Glutamatergic neuron (in vitro differentiated cells): ENCODE measurements at regions not wholly inside any gene's neighbourhood (a gene's known extent, or its start where the extent isn't known, plus 50 kb on each side); places are given as distances from the start of the nearest gene placed in this dataset.

Source experiments
- DNase-seq: peaks from one replicate; pipeline ENCODE4 v3.0.0; 2022
- H3K27ac Mint-ChIP-seq: one replicate; pipeline ENCODE4 v1.8.0; 2020; ENCODE audit warnings: mild to moderate bottlenecking, mixed read lengths, inconsistent platforms; ENCODE audit not compliant: unreplicated experiment
- H3K27me3 Mint-ChIP-seq: one replicate; pipeline ENCODE4 v1.8.0; 2020; ENCODE audit warnings: mild to moderate bottlenecking, moderate library complexity, mixed read lengths, inconsistent platforms; ENCODE audit not compliant: unreplicated experiment
- H3K36me3 Mint-ChIP-seq: one replicate; pipeline ENCODE4 v1.8.0; 2020; ENCODE audit warnings: mild to moderate bottlenecking, mixed read lengths, inconsistent platforms; ENCODE audit not compliant: unreplicated experiment
- H3K4me1 Mint-ChIP-seq: one replicate; pipeline ENCODE4 v1.8.0; 2020; ENCODE audit warnings: mild to moderate bottlenecking, low read depth, mixed read lengths, inconsistent platforms; ENCODE audit not compliant: unreplicated experiment
- H3K4me3 Mint-ChIP-seq: one replicate; pipeline ENCODE4 v1.8.0; 2020; ENCODE audit warnings: mild to moderate bottlenecking, mixed read lengths, inconsistent platforms; ENCODE audit not compliant: unreplicated experiment
- H3K9me3 Mint-ChIP-seq: one replicate; pipeline ENCODE4 v1.8.0; 2020; ENCODE audit warnings: mild to moderate bottlenecking, moderate library complexity, mixed read lengths, inconsistent platforms; ENCODE audit not compliant: unreplicated experiment
- TF ChIP-seq, protein P1 (sequence below): fragments of 200-600 bp; sonication (generic); IDR thresholded peaks from one replicate; pipeline ENCODE4 v1.5.0; 2021; ENCODE audit not compliant: partially characterized antibody, unreplicated experiment

DNA sequence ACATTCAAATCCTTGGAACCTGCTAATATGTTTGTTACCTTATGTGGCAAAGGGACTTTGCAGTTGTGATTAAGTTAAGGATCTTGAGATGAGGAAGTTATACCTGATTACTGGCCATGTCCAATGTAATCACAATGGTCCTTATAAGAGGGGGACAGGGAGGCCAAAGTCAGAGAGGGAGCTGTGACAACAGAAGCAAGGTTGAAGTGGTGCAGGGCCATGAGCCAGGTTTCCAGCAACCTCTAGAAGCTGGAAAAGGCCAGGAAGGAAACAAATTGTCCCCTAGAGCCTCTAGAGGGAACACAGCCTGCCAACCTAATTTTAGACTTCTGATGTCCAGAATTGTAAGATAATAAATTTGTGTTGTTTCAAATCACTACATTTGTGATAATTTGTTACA lies 334.7 kb upstream of the DACH1 start:
- no peak for DNase-seq
- Mint-ChIP-seq H3K27ac (no peak overlapping the region), H3K4me1 (peaks cover 2% of the 10 kb centered on the region), H3K4me3 (no peak overlapping the region), H3K36me3 (no peaks in the 10 kb centered on the region), H3K9me3 (no peaks in the 10 kb centered on the region), H3K27me3 (no peaks in the 10 kb centered on the region)
- TF ChIP-seq, protein P1, sequence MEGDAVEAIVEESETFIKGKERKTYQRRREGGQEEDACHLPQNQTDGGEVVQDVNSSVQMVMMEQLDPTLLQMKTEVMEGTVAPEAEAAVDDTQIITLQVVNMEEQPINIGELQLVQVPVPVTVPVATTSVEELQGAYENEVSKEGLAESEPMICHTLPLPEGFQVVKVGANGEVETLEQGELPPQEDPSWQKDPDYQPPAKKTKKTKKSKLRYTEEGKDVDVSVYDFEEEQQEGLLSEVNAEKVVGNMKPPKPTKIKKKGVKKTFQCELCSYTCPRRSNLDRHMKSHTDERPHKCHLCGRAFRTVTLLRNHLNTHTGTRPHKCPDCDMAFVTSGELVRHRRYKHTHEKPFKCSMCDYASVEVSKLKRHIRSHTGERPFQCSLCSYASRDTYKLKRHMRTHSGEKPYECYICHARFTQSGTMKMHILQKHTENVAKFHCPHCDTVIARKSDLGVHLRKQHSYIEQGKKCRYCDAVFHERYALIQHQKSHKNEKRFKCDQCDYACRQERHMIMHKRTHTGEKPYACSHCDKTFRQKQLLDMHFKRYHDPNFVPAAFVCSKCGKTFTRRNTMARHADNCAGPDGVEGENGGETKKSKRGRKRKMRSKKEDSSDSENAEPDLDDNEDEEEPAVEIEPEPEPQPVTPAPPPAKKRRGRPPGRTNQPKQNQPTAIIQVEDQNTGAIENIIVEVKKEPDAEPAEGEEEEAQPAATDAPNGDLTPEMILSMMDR: no peak

GRCh38 chr13:72199640-72200039 lies 332.6 kb upstream of the DACH1 start:
- no peaks in the 10 kb centered on the region for H3K36me3 Mint-ChIP-seq
- no peaks in the 10 kb centered on the region for H3K9me3 Mint-ChIP-seq
- TF ChIP-seq, protein P1: no peak
- H3K4me3 Mint-ChIP-seq: no peak overlapping the region
- no peak overlapping the region for H3K27ac Mint-ChIP-seq
- DNase-seq: no peak
- H3K27me3 Mint-ChIP-seq: no peaks in the 10 kb centered on the region
- H3K4me1 Mint-ChIP-seq: peaks cover 3% of the 10 kb centered on the region

DNA sequence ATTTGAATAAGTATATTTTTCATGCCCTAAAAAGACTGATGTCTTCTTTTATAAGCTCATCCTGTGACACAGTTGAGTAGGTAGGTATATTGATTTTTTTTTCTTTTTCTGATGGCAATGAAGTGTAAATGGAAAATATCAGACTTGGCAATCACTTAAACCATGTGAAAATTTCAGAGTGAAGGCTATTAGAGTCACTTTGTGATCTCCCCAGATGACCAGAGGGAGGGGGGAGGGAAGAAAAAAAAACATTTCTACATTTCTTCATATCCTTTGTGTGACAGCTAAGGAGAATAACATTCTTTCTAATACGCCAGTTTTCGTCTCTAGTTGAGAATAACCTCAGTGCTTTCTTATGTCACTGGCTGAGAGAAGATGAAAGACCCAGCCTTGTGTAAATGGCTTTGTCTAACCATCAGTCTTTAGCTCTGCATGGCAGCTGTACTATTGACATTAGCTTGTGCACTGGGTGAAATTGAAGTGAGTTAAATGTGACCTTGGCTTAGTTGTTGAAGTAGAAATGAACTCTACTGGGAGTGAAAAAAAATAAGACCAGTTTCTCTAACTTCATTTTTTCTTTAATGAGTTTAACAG lies 332.1 kb upstream of the DACH1 start:
- Mint-ChIP-seq H3K27ac (peak overlapping the region; percentile 56), H3K9me3 (no peaks in the 10 kb centered on the region), H3K4me1 (peaks cover 5% of the 10 kb centered on the region), H3K4me3 (no peak overlapping the region), H3K27me3 (no peaks in the 10 kb centered on the region), H3K36me3 (no peaks in the 10 kb centered on the region)
- no peak for DNase-seq
- TF ChIP-seq, protein P1: no peak

DNA sequence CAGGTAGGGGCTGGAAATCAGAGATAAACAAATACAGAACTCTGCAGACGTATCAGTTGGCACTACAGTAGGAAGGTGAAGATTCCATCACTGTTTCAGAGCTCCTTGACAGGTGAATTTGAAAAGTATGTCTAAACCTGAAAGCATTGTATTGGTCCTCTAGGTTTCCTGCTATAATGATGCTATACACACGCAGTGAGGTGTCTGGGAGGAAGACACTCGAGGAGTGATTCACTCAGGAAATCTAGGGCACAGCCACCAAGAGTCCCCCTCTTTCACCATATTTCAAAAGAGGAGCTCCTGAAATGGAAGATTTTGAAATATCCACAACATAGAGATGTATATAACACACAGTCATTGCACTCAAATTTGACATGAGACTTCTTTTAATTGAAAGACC lies 331.0 kb upstream of the DACH1 start:
- Mint-ChIP-seq H3K4me3 (no peak overlapping the region), H3K4me1 (peaks cover 5% of the 10 kb centered on the region), H3K9me3 (no peaks in the 10 kb centered on the region), H3K27me3 (no peaks in the 10 kb centered on the region), H3K27ac (no peak overlapping the region), H3K36me3 (no peaks in the 10 kb centered on the region)
- TF ChIP-seq, protein P1: no peak
- DNase-seq: no peak

GRCh38 chr13:72195044-72195704 lies 328.2 kb upstream of the DACH1 start:
- TF ChIP-seq, protein P1: no peak
- H3K9me3 Mint-ChIP-seq: no peaks in the 10 kb centered on the region
- no peaks in the 10 kb centered on the region for H3K36me3 Mint-ChIP-seq

More at GRCh38 chr13:72195044-72195704, 328.2 kb upstream of the DACH1 start:
- no peak for DNase-seq
- H3K27me3 Mint-ChIP-seq: peaks cover 2% of the 10 kb centered on the region
- no peak overlapping the region for H3K4me3 Mint-ChIP-seq
- H3K27ac Mint-ChIP-seq: no peak overlapping the region
- peaks cover 5% of the 10 kb centered on the region for H3K4me1 Mint-ChIP-seq
